ENCODE measurements at regions not wholly inside any gene's neighbourhood (a gene's known extent, or its start where the extent isn't known, plus 50 kb on each side); places are given as distances from the start of the nearest gene placed in this dataset.

- Histone ChIP-seq H3K9ac (ENCODE audit: insufficient read length, low read depth) (no peak overlapping the region), H3K36me3 (ENCODE audit: insufficient read depth, insufficient read length, low read length) (no peaks in the 10 kb centered on the region), H3K4me3 (ENCODE audit: insufficient read length, low read depth) (no peak overlapping the region), H3K27me3 (ENCODE audit: insufficient read depth, insufficient read length) (peaks cover 20% of the 10 kb centered on the region), H3K4me1 (ENCODE audit: insufficient read depth, insufficient read length) (no peaks in the 10 kb centered on the region), H3K9me3 (ENCODE audit: insufficient read depth, low read length) (no peaks in the 10 kb centered on the region)
- no peak for DNase-seq (ENCODE audit: low read depth, low spot score)
- TF ChIP-seq ZNF274 (IDR thresholded peaks at IDR 0.05; ENCODE audit: low read depth, low read length) (no peak), SUZ12 (IDR thresholded peaks at IDR 0.05; ENCODE audit: extremely low read depth, insufficient read depth, insufficient read length) (no peak), YY1 (IDR thresholded peaks at IDR 0.05; ENCODE audit: insufficient read depth, insufficient read length) (no peak)
These were observed 121.7 kb downstream of the EDN3 start for GRCh38 chr20:59421920-59422637.

DNA sequence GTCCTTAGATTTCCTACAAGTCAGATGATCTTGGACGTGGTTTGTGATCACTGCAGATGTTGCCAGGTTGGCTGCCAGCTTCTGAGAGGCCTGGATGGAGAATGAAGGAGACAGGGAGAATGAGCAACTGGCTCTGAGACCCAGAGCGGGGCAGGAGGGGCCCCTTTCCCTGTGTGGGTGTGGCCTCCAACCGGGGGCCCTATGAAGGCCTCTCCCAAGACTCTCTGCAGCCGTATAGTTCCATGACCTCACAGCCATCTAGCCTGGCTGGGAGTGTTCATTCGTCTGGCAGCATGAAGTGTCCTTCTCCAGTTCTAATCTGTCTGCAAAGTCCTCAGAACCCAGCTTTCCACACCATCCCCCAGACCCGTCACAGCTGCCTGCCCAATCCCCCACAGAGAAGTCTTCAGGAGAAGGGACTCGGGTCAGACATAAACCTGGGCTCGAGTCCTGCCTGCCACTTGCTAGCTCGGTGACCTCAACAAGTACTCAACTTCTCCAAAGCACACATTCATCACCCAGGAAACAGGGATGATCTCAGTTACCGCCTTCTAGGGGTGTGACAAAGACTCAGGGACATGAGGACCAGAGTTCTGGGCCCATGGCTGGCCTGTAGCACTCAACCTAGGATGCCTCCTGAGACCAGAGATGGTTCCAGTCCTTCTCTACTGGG is 122.6 kb downstream of the EDN3 start:
- DNase-seq (ENCODE audit: low read depth, low spot score): no peak
- Histone ChIP-seq H3K9ac (ENCODE audit: insufficient read length, low read depth) (no peak overlapping the region), H3K27me3 (ENCODE audit: insufficient read depth, insufficient read length) (peaks cover 24% of the 10 kb centered on the region), H3K36me3 (ENCODE audit: insufficient read depth, insufficient read length, low read length) (no peaks in the 10 kb centered on the region), H3K4me3 (ENCODE audit: insufficient read length, low read depth) (no peak overlapping the region), H3K4me1 (ENCODE audit: insufficient read depth, insufficient read length) (no peaks in the 10 kb centered on the region), H3K9me3 (ENCODE audit: insufficient read depth, low read length) (no peaks in the 10 kb centered on the region)
- TF ChIP-seq SUZ12 (IDR thresholded peaks at IDR 0.05; ENCODE audit: extremely low read depth, insufficient read depth, insufficient read length) (no peak), ZNF274 (IDR thresholded peaks at IDR 0.05; ENCODE audit: low read depth, low read length) (no peak), YY1 (IDR thresholded peaks at IDR 0.05; ENCODE audit: insufficient read depth, insufficient read length) (no peak)

GRCh38 chr20:59424976-59425375 is 124.6 kb downstream of the EDN3 start:
- no peaks in the 10 kb centered on the region for H3K36me3 ChIP-seq (ENCODE audit: insufficient read depth, insufficient read length, low read length)
- peaks cover 11% of the 10 kb centered on the region for H3K27me3 ChIP-seq (ENCODE audit: insufficient read depth, insufficient read length)
- no peak overlapping the region for H3K4me3 ChIP-seq (ENCODE audit: insufficient read length, low read depth)
- H3K4me1 ChIP-seq (ENCODE audit: insufficient read depth, insufficient read length): peaks cover 5% of the 10 kb centered on the region
- TF ChIP-seq SUZ12 (IDR thresholded peaks at IDR 0.05; ENCODE audit: extremely low read depth, insufficient read depth, insufficient read length) (no peak), YY1 (IDR thresholded peaks at IDR 0.05; ENCODE audit: insufficient read depth, insufficient read length) (no peak)
- DNase-seq (ENCODE audit: low read depth, low spot score): no peak
- H3K9ac ChIP-seq (ENCODE audit: insufficient read length, low read depth): no peak overlapping the region
- H3K9me3 ChIP-seq (ENCODE audit: insufficient read depth, low read length): no peaks in the 10 kb centered on the region

DNA sequence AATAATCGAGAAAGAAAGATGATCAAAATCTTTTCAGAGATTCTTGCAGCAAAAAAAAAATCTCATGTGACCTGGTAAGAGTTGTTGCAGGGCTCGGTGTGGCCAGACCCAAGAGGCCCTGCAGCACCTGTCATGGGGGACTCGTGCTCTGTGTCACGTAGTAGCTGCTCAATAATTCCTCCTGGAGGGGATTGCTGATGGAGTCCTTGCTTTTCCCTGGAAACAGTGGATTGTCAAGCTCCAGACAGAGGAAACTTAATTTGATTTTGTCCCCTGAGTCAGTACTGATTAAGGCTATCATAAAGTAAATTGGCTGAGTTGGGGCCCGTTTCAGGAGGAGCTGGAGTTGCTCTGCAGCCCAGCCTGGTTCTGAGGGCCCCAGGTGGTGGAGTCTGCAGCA is 125.2 kb downstream of the EDN3 start:
- H3K4me3 ChIP-seq (ENCODE audit: insufficient read length, low read depth): no peak overlapping the region
- peaks cover 9% of the 10 kb centered on the region for H3K27me3 ChIP-seq (ENCODE audit: insufficient read depth, insufficient read length)
- no peaks in the 10 kb centered on the region for H3K36me3 ChIP-seq (ENCODE audit: insufficient read depth, insufficient read length, low read length)
- DNase-seq (ENCODE audit: low read depth, low spot score): no peak
- no peaks in the 10 kb centered on the region for H3K9me3 ChIP-seq (ENCODE audit: insufficient read depth, low read length)
- H3K9ac ChIP-seq (ENCODE audit: insufficient read length, low read depth): no peak overlapping the region
- H3K4me1 ChIP-seq (ENCODE audit: insufficient read depth, insufficient read length): peaks cover 5% of the 10 kb centered on the region
- no peak for TF ChIP-seq SUZ12 (IDR thresholded peaks at IDR 0.05; ENCODE audit: extremely low read depth, insufficient read depth, insufficient read length)
- TF ChIP-seq YY1 (IDR thresholded peaks at IDR 0.05; ENCODE audit: insufficient read depth, insufficient read length): no peak
- TF ChIP-seq ZNF274 (IDR thresholded peaks at IDR 0.05; ENCODE audit: low read depth, low read length): no peak

DNA sequence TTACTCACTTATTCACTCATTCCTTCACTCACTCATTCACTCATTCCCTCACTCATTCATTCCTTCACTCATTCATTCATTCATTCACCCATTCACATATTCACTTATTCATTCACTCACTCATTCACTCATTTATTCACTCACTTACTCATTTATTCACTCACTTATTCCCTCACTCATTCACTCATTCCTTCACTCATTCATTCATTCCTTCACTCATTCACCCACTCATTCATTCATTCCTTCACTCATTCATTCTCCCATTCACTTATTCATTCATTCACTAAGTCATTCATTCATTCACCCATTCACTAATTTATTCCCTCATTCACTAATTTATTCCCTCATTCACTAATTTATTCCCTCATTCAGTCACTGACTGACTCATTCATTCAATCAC is 127.6 kb downstream of the EDN3 start:
- no peak for DNase-seq (ENCODE audit: low read depth, low spot score)
- peaks cover 5% of the 10 kb centered on the region for H3K4me1 ChIP-seq (ENCODE audit: insufficient read depth, insufficient read length)
- no peak overlapping the region for H3K4me3 ChIP-seq (ENCODE audit: insufficient read length, low read depth)
- TF ChIP-seq SUZ12 (IDR thresholded peaks at IDR 0.05; ENCODE audit: extremely low read depth, insufficient read depth, insufficient read length) (no peak), ZNF274 (IDR thresholded peaks at IDR 0.05; ENCODE audit: low read depth, low read length) (no peak), YY1 (IDR thresholded peaks at IDR 0.05; ENCODE audit: insufficient read depth, insufficient read length) (no peak)
- H3K9me3 ChIP-seq (ENCODE audit: insufficient read depth, low read length): no peaks in the 10 kb centered on the region
- peaks cover 9% of the 10 kb centered on the region for H3K27me3 ChIP-seq (ENCODE audit: insufficient read depth, insufficient read length)
- H3K36me3 ChIP-seq (ENCODE audit: insufficient read depth, insufficient read length, low read length): no peaks in the 10 kb centered on the region
- no peak overlapping the region for H3K9ac ChIP-seq (ENCODE audit: insufficient read length, low read depth)

DNA sequence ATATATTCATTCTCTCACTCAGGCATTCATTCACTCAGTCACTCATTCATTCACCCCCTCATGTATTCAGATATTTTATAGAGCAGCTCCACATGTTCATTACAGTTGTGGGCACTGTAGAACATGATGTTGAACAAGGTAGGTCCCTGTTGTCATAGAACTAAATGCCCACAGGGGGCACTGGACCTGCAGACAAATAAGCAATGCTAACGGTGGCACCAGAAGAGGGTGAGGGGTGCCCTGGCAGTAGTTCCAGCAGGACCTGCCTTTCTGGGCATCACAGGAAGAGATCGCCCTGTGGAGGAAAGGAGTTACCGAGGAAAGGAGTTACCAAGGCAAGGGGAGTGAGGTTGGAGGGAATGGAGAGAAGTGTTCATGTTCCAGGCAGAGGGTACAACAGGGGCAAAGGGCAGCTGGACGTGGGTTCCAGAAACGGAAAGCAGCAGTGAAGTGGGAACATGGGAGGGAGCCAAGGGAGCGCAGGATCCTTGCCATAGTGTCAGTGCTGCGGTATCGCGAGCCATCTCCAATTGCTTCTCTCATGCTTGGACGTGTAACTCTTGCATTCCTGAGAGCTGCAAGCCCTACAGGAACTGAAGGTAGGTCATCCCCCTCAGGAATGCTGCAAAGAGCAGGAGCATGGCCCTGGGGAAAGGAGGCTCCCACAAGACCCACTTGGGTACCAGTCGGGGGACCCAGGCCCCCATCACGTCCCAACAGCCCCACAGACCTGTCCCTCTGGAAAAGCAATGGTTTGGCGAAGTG is 128.2 kb downstream of the EDN3 start:
- no peak for DNase-seq (ENCODE audit: low read depth, low spot score)
- Histone ChIP-seq H3K4me1 (ENCODE audit: insufficient read depth, insufficient read length) (peaks cover 5% of the 10 kb centered on the region), H3K4me3 (ENCODE audit: insufficient read length, low read depth) (no peak overlapping the region), H3K9ac (ENCODE audit: insufficient read length, low read depth) (no peak overlapping the region), H3K36me3 (ENCODE audit: insufficient read depth, insufficient read length, low read length) (no peaks in the 10 kb centered on the region), H3K27me3 (ENCODE audit: insufficient read depth, insufficient read length) (peaks cover 9% of the 10 kb centered on the region), H3K9me3 (ENCODE audit: insufficient read depth, low read length) (no peaks in the 10 kb centered on the region)
- TF ChIP-seq SUZ12 (IDR thresholded peaks at IDR 0.05; ENCODE audit: extremely low read depth, insufficient read depth, insufficient read length) (no peak), ZNF274 (IDR thresholded peaks at IDR 0.05; ENCODE audit: low read depth, low read length) (no peak), YY1 (IDR thresholded peaks at IDR 0.05; ENCODE audit: insufficient read depth, insufficient read length) (no peak)

DNA sequence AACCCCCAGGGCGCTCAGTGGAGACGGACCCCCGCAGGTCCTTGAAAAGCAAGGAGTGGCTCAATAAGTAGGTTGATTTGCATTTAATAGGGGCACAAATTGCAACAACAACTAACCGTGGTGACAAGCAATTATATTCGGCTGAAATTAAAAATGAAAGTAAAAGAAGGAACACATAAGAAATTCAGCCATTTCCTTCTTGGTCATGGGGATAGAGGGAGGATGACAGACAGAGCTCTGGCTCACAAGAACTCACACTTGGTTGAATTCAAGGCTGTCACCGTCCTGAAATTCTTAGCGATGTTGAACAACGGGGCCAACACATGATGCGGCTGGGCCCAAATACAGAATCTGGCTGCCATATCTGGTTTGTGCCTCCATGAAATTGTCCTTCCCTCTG is 129.0 kb downstream of the EDN3 start:
- H3K27me3 ChIP-seq (ENCODE audit: insufficient read depth, insufficient read length): peaks cover 9% of the 10 kb centered on the region
- no peaks in the 10 kb centered on the region for H3K36me3 ChIP-seq (ENCODE audit: insufficient read depth, insufficient read length, low read length)
- H3K9ac ChIP-seq (ENCODE audit: insufficient read length, low read depth): no peak overlapping the region
- peaks cover 5% of the 10 kb centered on the region for H3K4me1 ChIP-seq (ENCODE audit: insufficient read depth, insufficient read length)
- no peak overlapping the region for H3K4me3 ChIP-seq (ENCODE audit: insufficient read length, low read depth)
- no peak for DNase-seq (ENCODE audit: low read depth, low spot score)
- H3K9me3 ChIP-seq (ENCODE audit: insufficient read depth, low read length): no peaks in the 10 kb centered on the region
- TF ChIP-seq ZNF274 (IDR thresholded peaks at IDR 0.05; ENCODE audit: low read depth, low read length) (no peak), YY1 (IDR thresholded peaks at IDR 0.05; ENCODE audit: insufficient read depth, insufficient read length) (no peak), SUZ12 (IDR thresholded peaks at IDR 0.05; ENCODE audit: extremely low read depth, insufficient read depth, insufficient read length) (no peak)
